HG02973 (cell line): ENCODE measurements at regions not wholly inside any gene's neighbourhood (a gene's known extent, or its start where the extent isn't known, plus 50 kb on each side); places are given as distances from the start of the nearest gene placed in this dataset.

Source experiments
- ATAC-seq: cut with Tn5 transposase; IDR thresholded peaks from one replicate; pipeline ENCODE4 v1.9.1; 2021; ENCODE audit warnings: moderate library complexity; ENCODE audit not compliant: unreplicated experiment

GRCh38 chr10:28250782-28251181 is 52.1 kb downstream of the MPP7 start:
- no peak for ATAC-seq

GRCh38 chr10:28250358-28250757 is 52.5 kb downstream of the MPP7 start:
- ATAC-seq = no peak

- no peak for ATAC-seq
Observed at GRCh38 chr10:28249512-28249911, 53.4 kb downstream of the MPP7 start.

- ATAC-seq = no peak
Observed at GRCh38 chr10:28248092-28248491, 54.8 kb downstream of the MPP7 start.

GRCh38 chr10:28246023-28246422 is 56.8 kb downstream of the MPP7 start:
- ATAC-seq = no peak

GRCh38 chr10:28243923-28244322 is 58.9 kb downstream of the MPP7 start:
- no peak for ATAC-seq

- ATAC-seq = no peak
Observed at GRCh38 chr10:28242555-28243204, 60.2 kb downstream of the MPP7 start.

- no peak for ATAC-seq
Observed at GRCh38 chr10:28241741-28242399, 61.0 kb downstream of the MPP7 start.

- no peak for ATAC-seq
Observed at GRCh38 chr10:28240400-28240799, 62.5 kb downstream of the MPP7 start.

- ATAC-seq = no peak
Observed at GRCh38 chr10:28236591-28236990, 66.3 kb downstream of the MPP7 start.

- ATAC-seq = no peak
Observed at GRCh38 chr10:28220811-28221210, 82.1 kb downstream of the MPP7 start.

- ATAC-seq = no peak
Observed at GRCh38 chr10:28219251-28219650, 83.6 kb downstream of the MPP7 start.

- ATAC-seq = no peak
Observed at GRCh38 chr10:28217848-28218247, 85.0 kb downstream of the MPP7 start.

GRCh38 chr10:28215930-28216329 is 86.9 kb downstream of the MPP7 start:
- ATAC-seq = no peak

- ATAC-seq = no peak
Observed at GRCh38 chr10:28214219-28214618, 88.6 kb downstream of the MPP7 start.

GRCh38 chr10:28211759-28212158 is 91.1 kb downstream of the MPP7 start:
- no peak for ATAC-seq

GRCh38 chr10:28207799-28208198 is 95.1 kb downstream of the MPP7 start:
- ATAC-seq = no peak

GRCh38 chr10:28202941-28203352 is 99.9 kb downstream of the MPP7 start:
- no peak for ATAC-seq

- ATAC-seq = no peak
Observed at GRCh38 chr10:28201410-28202400, 101.2 kb downstream of the MPP7 start.

- ATAC-seq = no peak
Observed at GRCh38 chr10:28200775-28201174, 102.1 kb downstream of the MPP7 start.

- ATAC-seq = no peak
Observed at GRCh38 chr10:28199941-28200340, 102.9 kb downstream of the MPP7 start.

GRCh38 chr10:28190196-28190595 is 112.7 kb downstream of the MPP7 start:
- no peak for ATAC-seq
